ENCODE measurements at regions not wholly inside any gene's neighbourhood (a gene's known extent, or its start where the extent isn't known, plus 50 kb on each side); places are given as distances from the start of the nearest gene placed in this dataset.

DNA sequence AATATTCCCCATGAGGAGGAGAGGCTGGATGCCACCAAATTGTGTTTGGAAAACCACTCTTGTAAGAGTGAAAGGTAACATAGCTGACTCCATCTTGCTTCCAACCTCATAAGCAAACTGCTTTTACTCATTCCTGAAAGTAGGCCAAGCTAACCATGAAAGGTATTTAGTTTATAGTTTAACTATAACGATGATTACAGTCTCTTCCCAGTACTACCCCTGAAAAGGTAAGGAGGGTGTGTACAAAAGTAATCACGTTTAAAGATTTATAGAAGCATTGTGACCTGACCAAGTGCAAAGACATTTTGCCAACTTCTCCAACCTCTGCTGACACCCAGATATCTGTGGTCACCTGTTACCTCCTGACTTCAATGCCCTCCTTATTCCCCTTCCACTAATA is 122.6 kb downstream of the CD8B2 start:
- no peak for TF ChIP-seq NRF1 (conservative IDR thresholded peaks at IDR 0.05 in 1 of 2, IDR thresholded peaks at IDR 0.05 in 1 of 2)
- TF ChIP-seq CTCF (IDR thresholded peaks at IDR 0.05 in 2 of 3, conservative IDR thresholded peaks at IDR 0.05 in 1 of 3; ENCODE audit: insufficient read depth in 2 of 3, low read depth in 1 of 3, low read length in 3 of 3) = no peak
- TF ChIP-seq NFXL1 (CRISPR knock-in tag; IDR thresholded peaks at IDR 0.05) = no peak

All from K562 (cell line).